HG02763 (cell line): ENCODE measurements at regions not wholly inside any gene's neighbourhood (a gene's known extent, or its start where the extent isn't known, plus 50 kb on each side); places are given as distances from the start of the nearest gene placed in this dataset.
"Not testable (repeated sequence)": the region's sequence is repeated elsewhere in the genome, so short reads cannot be mapped to it uniquely, and the experiment has no call there.

ENCODE experiments used
- ATAC-seq: cut with Tn5 transposase; IDR thresholded peaks from one replicate; pipeline ENCODE4 v1.9.1; 2021; ENCODE audit warnings: mild to moderate bottlenecking, moderate library complexity; ENCODE audit not compliant: unreplicated experiment

GRCh38 chr1:90864681-90865080 lies 147.6 kb upstream of the BARHL2 start:
- no peak for ATAC-seq

DNA sequence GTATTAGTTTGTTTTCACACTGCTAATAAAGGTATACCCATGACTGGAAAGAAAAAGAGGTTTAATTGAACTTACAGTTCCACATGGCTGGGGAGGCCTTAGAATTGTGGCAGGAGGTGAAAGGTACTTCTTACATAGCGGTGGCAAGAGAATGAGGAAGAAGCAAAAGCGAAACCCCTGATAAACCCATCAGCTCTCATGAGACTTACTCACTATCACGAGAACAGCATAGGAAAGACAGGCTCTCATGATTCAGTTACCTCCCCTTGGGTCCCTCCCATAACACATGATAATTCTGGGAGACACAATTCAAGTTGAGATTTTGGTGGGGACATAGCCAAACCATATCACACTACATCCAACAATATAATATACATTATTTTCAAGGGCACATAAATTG lies 145.7 kb upstream of the BARHL2 start:
- ATAC-seq = no peak

GRCh38 chr1:90861421-90861820 lies 144.3 kb upstream of the BARHL2 start:
- not testable (repeated sequence) for ATAC-seq

GRCh38 chr1:90856463-90857007 lies 139.4 kb upstream of the BARHL2 start:
- ATAC-seq = no peak

DNA sequence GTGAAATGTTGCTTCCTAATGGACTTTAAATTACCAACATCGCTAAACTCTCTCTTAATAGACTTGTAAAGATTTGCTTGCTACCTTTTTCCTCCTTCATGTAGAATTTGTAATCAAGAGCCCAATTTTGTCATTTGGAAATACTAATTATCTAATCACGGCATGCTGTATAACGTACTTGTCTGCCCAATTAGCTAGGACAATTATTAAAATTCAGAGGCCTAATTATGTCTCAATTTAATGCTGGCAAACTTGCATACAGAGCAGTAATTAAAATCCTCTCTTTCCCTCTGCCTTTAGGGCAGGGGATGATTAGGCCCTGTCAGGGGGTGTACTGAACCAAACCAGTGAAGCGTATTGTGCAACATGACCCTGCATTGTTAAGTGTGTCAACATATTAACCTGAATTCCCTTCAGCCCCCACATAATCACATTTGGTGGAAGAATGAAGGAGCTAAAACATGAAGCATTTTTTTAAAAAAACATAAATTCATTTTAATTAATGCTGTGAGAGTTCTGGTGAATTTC lies 137.4 kb upstream of the BARHL2 start:
- ATAC-seq = no peak

DNA sequence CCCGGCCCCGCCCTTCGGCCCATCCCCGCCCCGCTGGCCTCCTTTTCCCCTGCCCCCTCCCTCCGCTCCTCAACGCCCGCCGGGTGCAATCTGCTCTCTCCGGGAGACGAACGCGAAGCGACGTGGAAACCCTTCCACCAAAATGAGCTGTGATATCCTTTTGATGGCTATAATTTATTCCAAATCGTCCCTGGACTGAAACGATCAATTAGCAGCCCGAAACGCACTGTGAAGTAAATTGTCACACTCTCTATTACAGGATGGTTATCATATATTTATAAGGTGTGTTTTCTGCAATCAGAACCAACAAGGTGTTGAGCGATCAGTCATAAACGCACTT lies 134.6 kb upstream of the BARHL2 start:
- no peak for ATAC-seq

GRCh38 chr1:90850898-90851710 lies 134.0 kb upstream of the BARHL2 start:
- ATAC-seq = peak; percentile 97

- peak; percentile 3 for ATAC-seq
Measured at GRCh38 chr1:90850181-90850897, 133.2 kb upstream of the BARHL2 start.

DNA sequence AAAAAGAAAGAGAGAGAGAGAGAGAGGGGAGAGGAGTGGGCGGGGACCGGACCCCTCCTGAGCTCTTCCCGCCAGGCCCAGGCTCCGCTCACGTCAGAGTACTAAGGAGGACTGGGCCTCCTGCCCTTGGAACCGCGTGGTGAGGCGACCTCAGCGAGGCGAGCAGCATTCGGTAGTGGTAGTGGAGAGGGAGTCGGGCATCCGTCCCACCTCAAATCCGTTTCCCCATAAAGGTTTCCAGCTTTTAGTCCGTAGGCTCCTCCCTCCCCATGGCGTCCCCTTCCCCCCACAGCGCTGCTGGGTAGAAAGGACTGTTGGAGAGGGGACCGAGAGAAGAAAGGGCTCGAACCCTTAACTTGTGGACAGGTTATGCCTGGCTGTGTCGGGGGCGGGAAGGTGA lies 124.4 kb upstream of the BARHL2 start:
- ATAC-seq = no peak

DNA sequence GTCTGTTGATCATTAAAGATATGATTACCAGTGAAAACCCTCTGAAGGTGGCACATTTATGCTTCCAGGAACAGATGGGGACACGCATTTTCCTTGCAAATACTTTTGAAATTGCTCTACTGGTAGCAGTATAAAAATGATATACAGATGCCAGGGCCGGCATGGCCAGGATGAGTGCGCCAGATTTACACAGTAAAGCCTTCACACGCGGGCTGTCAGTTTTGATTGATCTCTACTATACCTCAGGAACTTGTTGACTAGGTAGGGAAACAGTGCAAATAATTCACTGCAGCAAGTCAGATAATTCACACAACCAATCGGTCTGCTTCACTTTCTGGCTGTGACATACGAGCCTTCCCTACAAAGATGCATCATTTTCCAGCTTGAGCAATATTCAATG lies 123.2 kb upstream of the BARHL2 start:
- ATAC-seq = no peak

- ATAC-seq = no peak
Measured at GRCh38 chr1:90839323-90839722, 122.2 kb upstream of the BARHL2 start.

GRCh38 chr1:90838720-90839119 lies 121.6 kb upstream of the BARHL2 start:
- ATAC-seq = no peak

GRCh38 chr1:90837420-90837819 lies 120.3 kb upstream of the BARHL2 start:
- no peak for ATAC-seq

GRCh38 chr1:90836345-90836679 lies 119.2 kb upstream of the BARHL2 start:
- ATAC-seq = no peak

DNA sequence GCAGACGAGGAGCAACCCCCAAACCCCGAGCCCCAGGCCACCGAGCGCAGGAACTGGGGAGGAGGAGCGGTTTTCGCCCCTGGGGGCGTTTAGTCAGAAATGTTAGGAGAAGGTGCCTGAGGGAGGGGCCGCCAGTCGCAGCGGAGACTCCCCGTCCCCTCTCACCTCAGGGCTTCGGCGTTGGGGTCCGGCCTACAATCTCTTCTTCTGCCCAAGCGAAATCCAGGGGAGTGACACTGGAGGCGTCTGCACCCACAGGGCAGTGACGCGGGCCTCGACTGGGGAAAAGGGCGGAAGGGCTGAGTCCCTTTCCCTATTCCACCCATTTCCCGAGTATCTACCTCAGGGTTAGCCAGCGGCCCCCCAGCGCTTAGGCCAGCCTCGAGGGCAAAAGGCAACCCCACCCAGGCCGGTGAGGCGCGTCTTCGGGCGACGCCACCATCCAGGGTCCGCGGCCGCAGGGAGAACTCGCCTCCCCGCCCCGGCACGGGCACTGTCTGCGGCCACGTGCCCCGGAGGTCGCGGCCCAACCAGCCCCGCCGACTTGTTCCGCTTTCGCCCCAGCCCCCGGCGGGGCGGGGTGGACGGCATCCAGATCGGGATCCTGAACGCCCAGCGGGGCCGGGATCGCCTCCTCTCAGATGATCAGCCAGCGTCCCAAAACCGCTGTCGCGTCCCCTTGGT lies 118.7 kb upstream of the BARHL2 start:
- ATAC-seq = no peak

DNA sequence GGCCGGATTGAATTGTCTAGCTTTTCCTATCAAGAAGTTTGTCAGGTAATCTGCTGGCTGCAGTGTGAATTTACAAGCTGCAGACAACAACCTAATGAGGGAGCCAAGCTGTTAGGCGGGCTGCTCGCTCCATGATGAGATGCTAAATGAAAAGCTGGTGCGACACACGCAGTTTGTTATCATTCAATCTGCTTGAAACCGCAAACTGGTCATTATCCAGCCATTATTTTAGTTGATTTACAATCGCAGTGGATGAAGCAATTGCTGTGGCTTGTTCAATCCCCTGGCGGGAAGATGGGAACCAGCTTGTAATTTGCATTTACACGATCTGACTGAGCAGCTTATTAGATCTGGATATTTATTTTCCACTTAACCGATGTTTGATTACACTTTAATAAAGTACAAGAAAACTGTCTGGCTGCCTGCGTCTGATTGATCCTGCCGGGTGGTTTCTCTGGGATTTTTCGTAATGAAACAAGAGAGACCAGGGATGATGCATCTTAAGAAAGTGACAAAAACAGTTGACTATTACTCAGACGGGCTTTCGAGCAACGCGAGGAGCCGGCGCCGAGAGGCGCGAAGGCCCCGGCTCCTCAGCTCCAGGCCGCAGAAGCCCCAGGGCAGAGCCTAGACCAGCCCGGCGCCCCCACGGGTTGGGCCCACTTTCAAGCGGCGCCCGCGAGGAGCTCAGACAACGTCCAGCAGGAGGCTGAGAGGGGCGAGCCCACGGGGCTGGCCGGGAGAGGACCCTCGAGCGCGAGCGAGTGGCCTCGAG lies 118.0 kb upstream of the BARHL2 start:
- ATAC-seq = no peak

DNA sequence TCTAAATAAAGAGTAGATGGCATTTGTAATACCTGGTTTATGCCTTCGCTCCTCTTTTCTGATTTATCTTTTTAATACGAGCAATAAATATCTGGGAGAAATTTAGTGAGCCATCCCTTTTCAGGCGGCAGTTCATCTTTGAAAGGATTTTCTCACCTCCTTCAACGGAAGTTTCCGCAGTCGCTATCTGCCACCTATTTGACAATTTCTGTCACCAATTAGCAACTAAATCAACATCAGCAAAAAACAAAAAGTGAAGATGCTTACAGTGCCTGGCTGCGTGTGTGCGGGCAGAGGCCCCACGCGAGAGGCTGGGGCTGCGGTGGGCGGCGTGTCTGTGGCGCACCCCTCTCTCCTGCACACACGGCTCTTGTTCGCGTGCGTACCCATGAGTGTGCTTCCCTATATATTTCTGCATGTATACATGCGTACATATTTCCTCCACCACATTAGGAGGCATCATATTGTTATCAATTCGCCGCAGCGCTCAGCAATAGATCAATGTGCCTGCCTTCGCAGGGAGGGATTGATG lies 117.3 kb upstream of the BARHL2 start:
- no peak for ATAC-seq

DNA sequence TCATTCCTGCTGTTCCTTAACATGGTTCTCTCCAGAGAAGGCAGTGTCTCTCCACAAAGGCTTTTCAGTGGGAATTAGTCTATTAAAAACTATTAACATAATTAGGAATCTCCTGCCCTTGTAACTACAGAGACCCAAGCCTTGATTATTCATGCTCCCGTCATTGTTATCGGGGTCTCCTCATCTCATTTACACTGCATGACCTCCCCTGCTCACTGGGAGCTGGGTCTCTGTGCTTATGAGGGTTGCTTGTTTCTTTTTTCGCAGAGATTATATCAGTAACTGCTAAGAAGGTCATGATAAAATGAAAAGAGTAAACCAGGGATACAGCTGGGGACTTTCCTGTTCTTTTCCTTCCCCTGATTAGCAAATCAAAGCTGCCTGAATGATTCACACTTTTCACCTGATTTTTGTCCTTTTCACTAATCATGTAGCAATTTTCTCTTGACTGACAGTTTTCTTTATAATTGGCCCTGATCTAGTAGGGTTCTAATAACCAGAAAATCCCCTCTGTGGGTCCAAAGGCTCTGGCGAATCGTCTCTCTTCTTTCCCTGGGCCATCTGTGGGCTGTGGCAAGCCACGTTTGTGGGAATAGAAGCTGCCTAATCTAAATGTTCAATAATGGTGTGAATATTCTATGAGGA lies 116.5 kb upstream of the BARHL2 start:
- no peak for ATAC-seq

GRCh38 chr1:90831910-90832309 lies 114.8 kb upstream of the BARHL2 start:
- no peak for ATAC-seq

- no peak for ATAC-seq
Measured at GRCh38 chr1:90826834-90827233, 109.7 kb upstream of the BARHL2 start.
